ENCODE measurements at regions not wholly inside any gene's neighbourhood (a gene's known extent, or its start where the extent isn't known, plus 50 kb on each side); places are given as distances from the start of the nearest gene placed in this dataset.
A peak's percentile ranks its signal among the peaks of the same experiment; 100 is the strongest.

GRCh38 chr12:127558361-127558760 lies 708.6 kb upstream of the TMEM132C start:
- POLR2A ChIA-PET: no interaction called here
- Histone ChIP-seq H3K4me2 (ENCODE audit: insufficient read depth, low read length) (no peak overlapping the region), H3K4me3 (replicated peaks in 1 of 3; ENCODE audit: insufficient read depth in 1 of 3, low read depth in 1 of 3, low read length in 3 of 3) (no peak overlapping the region), H3K4me1 (ENCODE audit: control insufficient read depth, extremely low read depth, insufficient read depth, low read length) (no peaks in the 10 kb centered on the region), H3K9ac (replicated peaks; ENCODE audit: extremely low read depth, insufficient read depth, low read length) (no peak overlapping the region), H4K20me1 (replicated peaks; ENCODE audit: control insufficient read depth, extremely low read depth, insufficient read depth, low read length) (no peaks in the 10 kb centered on the region), H3K27ac (ENCODE audit: insufficient read depth, low read depth, low read length) (no peak overlapping the region), H3K9me3 (replicated peaks; ENCODE audit: control insufficient read depth, insufficient read depth, low read length) (no peaks in the 10 kb centered on the region), H3K79me2 (ENCODE audit: control insufficient read depth, insufficient read depth, low read length) (no peaks in the 10 kb centered on the region), H3K27me3 (ENCODE audit: control insufficient read depth in 2 of 2, insufficient read depth in 2 of 2, low read length in 2 of 2) (no peaks in the 10 kb centered on the region), H2AFZ (ENCODE audit: low read depth, low read length) (no peak overlapping the region), H3K36me3 (ENCODE audit: control insufficient read depth in 2 of 2, extremely low read depth in 1 of 2, insufficient read depth in 2 of 2, low read length in 2 of 2) (no peaks in the 10 kb centered on the region), H3K9me1 (replicated peaks; ENCODE audit: control insufficient read depth, extremely low read depth, insufficient read depth, low read length) (no peaks in the 10 kb centered on the region)
- DNase-seq (ENCODE audit: low read depth, low spot score) (no peak), FAIRE-seq (no peak)
- dilution Hi-C loops (cut with MboI; ENCODE audit: extremely low pct_ligation_motif_present, low sequenced_read_pairs) (no loop called here), intact Hi-C loops (cut with micrococcal nuclease) (no loop called here)
- BruUV-seq (replicated peaks): no TSS peak
- CTCF ChIA-PET: no interaction called here
- TF ChIP-seq POLR2AphosphoS5 (IDR thresholded peaks at IDR 0.05; ENCODE audit: insufficient read depth, low read depth, low read length) (no peak), JUN (IDR thresholded peaks at IDR 0.05; ENCODE audit: borderline replicate concordance, insufficient read depth, insufficient read length, low read depth) (no peak), CTCF (IDR thresholded peaks at IDR 0.05; ENCODE audit: extremely low read depth in 1 of 2, insufficient read depth in 1 of 2, low read depth in 1 of 2, low read length in 2 of 2) (no peak)

DNA sequence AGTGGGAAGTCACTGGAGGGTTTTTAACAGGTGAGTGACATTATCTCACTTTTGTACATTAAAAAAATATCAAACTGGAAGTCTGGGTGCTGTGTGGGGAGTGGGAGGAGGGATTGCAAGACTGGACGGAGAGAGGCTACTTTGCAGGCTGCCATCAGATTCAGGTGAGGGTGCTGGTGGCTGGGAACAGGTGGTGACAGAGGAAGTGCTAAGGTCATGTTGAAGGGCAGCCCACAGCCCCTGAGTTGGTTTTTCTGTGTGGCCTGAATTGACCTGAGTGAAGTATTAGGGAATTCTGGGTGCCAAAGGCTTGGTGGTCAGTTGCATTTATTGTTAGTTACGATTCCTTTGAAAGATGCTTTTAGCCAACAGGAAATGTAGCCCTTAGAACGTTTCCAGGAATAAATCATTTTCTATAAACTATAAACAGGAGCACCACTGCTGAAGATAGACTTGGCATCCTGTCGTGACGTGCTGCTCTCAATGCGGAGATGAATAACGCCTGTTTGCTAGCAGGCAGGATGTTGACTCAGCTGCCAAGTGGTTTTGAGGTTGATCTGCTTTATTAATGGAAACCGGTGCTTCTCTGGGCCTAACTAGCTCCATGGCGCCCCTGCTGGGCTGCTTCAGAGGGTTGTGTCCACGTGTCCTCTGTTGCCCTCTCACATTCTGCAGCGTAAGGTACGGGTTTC lies 707.5 kb upstream of the TMEM132C start:
- Histone ChIP-seq H3K4me2 (ENCODE audit: insufficient read depth, low read length) (no peak overlapping the region), H3K27me3 (ENCODE audit: control insufficient read depth in 2 of 2, insufficient read depth in 2 of 2, low read length in 2 of 2) (no peaks in the 10 kb centered on the region), H3K9me1 (replicated peaks; ENCODE audit: control insufficient read depth, extremely low read depth, insufficient read depth, low read length) (no peaks in the 10 kb centered on the region), H3K4me1 (ENCODE audit: control insufficient read depth, extremely low read depth, insufficient read depth, low read length) (no peaks in the 10 kb centered on the region), H3K9me3 (replicated peaks; ENCODE audit: control insufficient read depth, insufficient read depth, low read length) (no peaks in the 10 kb centered on the region), H3K36me3 (ENCODE audit: control insufficient read depth in 2 of 2, extremely low read depth in 1 of 2, insufficient read depth in 2 of 2, low read length in 2 of 2) (no peaks in the 10 kb centered on the region), H3K27ac (ENCODE audit: insufficient read depth, low read depth, low read length) (no peak overlapping the region), H3K79me2 (ENCODE audit: control insufficient read depth, insufficient read depth, low read length) (no peaks in the 10 kb centered on the region), H4K20me1 (replicated peaks; ENCODE audit: control insufficient read depth, extremely low read depth, insufficient read depth, low read length) (no peaks in the 10 kb centered on the region), H3K9ac (replicated peaks; ENCODE audit: extremely low read depth, insufficient read depth, low read length) (no peak overlapping the region), H3K4me3 (replicated peaks in 1 of 3; ENCODE audit: insufficient read depth in 1 of 3, low read depth in 1 of 3, low read length in 3 of 3) (no peak overlapping the region), H2AFZ (ENCODE audit: low read depth, low read length) (no peak overlapping the region)
- POLR2A ChIA-PET: no interaction called here
- dilution Hi-C loops (cut with MboI; ENCODE audit: extremely low pct_ligation_motif_present, low sequenced_read_pairs): no loop called here
- FAIRE-seq: no peak
- intact Hi-C loops (cut with micrococcal nuclease): no loop called here
- peak in 1 of 2 donors; percentile 8 for TF ChIP-seq CTCF (IDR thresholded peaks at IDR 0.05; ENCODE audit: extremely low read depth in 1 of 2, insufficient read depth in 1 of 2, low read depth in 1 of 2, low read length in 2 of 2)
- TF ChIP-seq POLR2A (IDR thresholded peaks at IDR 0.05; ENCODE audit: low read depth, low read length): no peak
- peak; percentile 1 for DNase-seq (ENCODE audit: low read depth, low spot score)
- BruUV-seq (replicated peaks): no TSS peak
- CTCF ChIA-PET: no interaction called here

All from endothelial cell of umbilical vein (primary cell).